ENCODE measurements at regions not wholly inside any gene's neighbourhood (a gene's known extent, or its start where the extent isn't known, plus 50 kb on each side); places are given as distances from the start of the nearest gene placed in this dataset.

DNA sequence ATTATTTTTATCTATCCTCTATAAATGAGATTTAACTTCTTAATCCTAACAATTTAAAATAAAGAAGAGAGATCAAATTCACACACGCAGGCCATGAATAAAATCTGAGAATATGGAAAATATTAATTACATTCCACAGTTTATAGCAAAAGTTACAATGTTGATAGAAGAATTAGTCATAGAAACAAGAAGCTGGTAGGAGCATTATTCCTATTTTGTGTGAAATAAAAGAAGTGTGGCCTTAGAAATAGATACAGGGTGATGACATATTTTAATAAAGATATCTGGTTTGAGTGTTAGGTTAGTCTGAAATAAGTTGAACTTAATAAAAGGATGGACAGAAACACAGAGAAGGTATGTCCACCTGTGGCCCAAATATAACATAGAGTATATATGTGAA is 790.4 kb upstream of the NUDT12 start:
- no peak for TF ChIP-seq JUND (IDR thresholded peaks at IDR 0.05)
- TF ChIP-seq, protein P1, sequence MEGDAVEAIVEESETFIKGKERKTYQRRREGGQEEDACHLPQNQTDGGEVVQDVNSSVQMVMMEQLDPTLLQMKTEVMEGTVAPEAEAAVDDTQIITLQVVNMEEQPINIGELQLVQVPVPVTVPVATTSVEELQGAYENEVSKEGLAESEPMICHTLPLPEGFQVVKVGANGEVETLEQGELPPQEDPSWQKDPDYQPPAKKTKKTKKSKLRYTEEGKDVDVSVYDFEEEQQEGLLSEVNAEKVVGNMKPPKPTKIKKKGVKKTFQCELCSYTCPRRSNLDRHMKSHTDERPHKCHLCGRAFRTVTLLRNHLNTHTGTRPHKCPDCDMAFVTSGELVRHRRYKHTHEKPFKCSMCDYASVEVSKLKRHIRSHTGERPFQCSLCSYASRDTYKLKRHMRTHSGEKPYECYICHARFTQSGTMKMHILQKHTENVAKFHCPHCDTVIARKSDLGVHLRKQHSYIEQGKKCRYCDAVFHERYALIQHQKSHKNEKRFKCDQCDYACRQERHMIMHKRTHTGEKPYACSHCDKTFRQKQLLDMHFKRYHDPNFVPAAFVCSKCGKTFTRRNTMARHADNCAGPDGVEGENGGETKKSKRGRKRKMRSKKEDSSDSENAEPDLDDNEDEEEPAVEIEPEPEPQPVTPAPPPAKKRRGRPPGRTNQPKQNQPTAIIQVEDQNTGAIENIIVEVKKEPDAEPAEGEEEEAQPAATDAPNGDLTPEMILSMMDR (IDR thresholded peaks at IDR 0.05 in 2 of 3, conservative IDR thresholded peaks at IDR 0.05 in 1 of 3; ENCODE audit: borderline replicate concordance in 1 of 3, insufficient read depth in 1 of 3, low read depth in 2 of 3, low read length in 2 of 3) = no peak
- TF ChIP-seq EZH2 (IDR thresholded peaks at IDR 0.05) = no peak
- TF ChIP-seq POLR2A (IDR thresholded peaks at IDR 0.05; ENCODE audit: borderline replicate concordance, extremely low read depth, insufficient read depth, insufficient read length) = no peak
- TF ChIP-seq FOSL1 (IDR thresholded peaks at IDR 0.05; ENCODE audit: low read depth) = no peak
- TF ChIP-seq EGR1 (IDR thresholded peaks at IDR 0.05; ENCODE audit: low read depth) = no peak
- no peak for TF ChIP-seq POLR2AphosphoS5 (IDR thresholded peaks at IDR 0.05; ENCODE audit: low read depth, low read length)
- no peak for TF ChIP-seq YY1 (IDR thresholded peaks at IDR 0.05; ENCODE audit: extremely low read depth, insufficient replicate concordance, low read depth, low read length)
- no peak for TF ChIP-seq CBX3 (IDR thresholded peaks at IDR 0.05; ENCODE audit: low read depth)
- no peak for TF ChIP-seq RAD21 (IDR thresholded peaks at IDR 0.05; ENCODE audit: low read depth)
- TF ChIP-seq, protein P2, sequence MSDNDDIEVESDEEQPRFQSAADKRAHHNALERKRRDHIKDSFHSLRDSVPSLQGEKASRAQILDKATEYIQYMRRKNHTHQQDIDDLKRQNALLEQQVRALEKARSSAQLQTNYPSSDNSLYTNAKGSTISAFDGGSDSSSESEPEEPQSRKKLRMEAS (IDR thresholded peaks at IDR 0.05) = no peak
- TF ChIP-seq, protein P3, sequence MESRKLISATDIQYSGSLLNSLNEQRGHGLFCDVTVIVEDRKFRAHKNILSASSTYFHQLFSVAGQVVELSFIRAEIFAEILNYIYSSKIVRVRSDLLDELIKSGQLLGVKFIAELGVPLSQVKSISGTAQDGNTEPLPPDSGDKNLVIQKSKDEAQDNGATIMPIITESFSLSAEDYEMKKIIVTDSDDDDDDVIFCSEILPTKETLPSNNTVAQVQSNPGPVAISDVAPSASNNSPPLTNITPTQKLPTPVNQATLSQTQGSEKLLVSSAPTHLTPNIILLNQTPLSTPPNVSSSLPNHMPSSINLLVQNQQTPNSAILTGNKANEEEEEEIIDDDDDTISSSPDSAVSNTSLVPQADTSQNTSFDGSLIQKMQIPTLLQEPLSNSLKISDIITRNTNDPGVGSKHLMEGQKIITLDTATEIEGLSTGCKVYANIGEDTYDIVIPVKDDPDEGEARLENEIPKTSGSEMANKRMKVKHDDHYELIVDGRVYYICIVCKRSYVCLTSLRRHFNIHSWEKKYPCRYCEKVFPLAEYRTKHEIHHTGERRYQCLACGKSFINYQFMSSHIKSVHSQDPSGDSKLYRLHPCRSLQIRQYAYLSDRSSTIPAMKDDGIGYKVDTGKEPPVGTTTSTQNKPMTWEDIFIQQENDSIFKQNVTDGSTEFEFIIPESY (IDR thresholded peaks at IDR 0.05; ENCODE audit: extremely low read depth, insufficient replicate concordance, low read length) = no peak
- TF ChIP-seq, protein P4, sequence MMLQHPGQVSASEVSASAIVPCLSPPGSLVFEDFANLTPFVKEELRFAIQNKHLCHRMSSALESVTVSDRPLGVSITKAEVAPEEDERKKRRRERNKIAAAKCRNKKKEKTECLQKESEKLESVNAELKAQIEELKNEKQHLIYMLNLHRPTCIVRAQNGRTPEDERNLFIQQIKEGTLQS (IDR thresholded peaks at IDR 0.05) = no peak

Measured in HCT116 (cell line).